Caco-2 (cell line): ENCODE measurements at regions not wholly inside any gene's neighbourhood (a gene's known extent, or its start where the extent isn't known, plus 50 kb on each side); places are given as distances from the start of the nearest gene placed in this dataset.

Source experiments
- BruUV-seq: library from RNA; stranded (reverse); fragments of 400-500 nt; replicated peaks from 2 replicates; lab custom pipeline; 2021; lab: Mats Ljungman, UMichigan
- CTCF ChIA-PET: fragments of 300-600 bp; sonication (Branson Sonifier 250); formaldehyde crosslinking; loops from one replicate; lab custom pipeline; 2022; ENCODE audit warnings: antibody characterized with exemption; lab: Charles Lee
- POLR2A ChIA-PET: fragments of 300-600 bp; sonication (Branson Sonifier 250); formaldehyde crosslinking; loops from one replicate; lab custom pipeline; 2022; ENCODE audit warnings: antibody characterized with exemption; lab: Charles Lee
- DNase-seq, 2 experiments: peaks; one replicate each; pipeline versions ENCODE4 v3.0.0 to v3.0.0-alpha.2; 2020 to 2022
- H3K27me3 ChIP-seq: replicated peaks from 2 replicates; pipeline ENCODE4 v1.6.0; 2011; ENCODE audit warnings: low read length; ENCODE audit not compliant: control insufficient read depth, insufficient read depth
- H3K36me3 ChIP-seq: 2 replicates; pipeline ENCODE4 v1.5.1; 2011; ENCODE audit warnings: low read length; ENCODE audit not compliant: control insufficient read depth, insufficient read depth
- H3K4me1 ChIP-seq: fragments of 250-450 bp; sonication (Bioruptor Pico); 2 replicates; pipeline ENCODE4 v1.5.1; 2020; ENCODE audit warnings: mild to moderate bottlenecking
- H3K4me3 ChIP-seq: 2 replicates; pipeline ENCODE4 v1.5.1; 2011; ENCODE audit warnings: low read depth, mild to moderate bottlenecking, control low read depth, low read length
- H3K9me3 ChIP-seq: fragments of 250-450 bp; sonication (Bioruptor Pico); 2 replicates; pipeline ENCODE4 v1.5.1; 2020; ENCODE audit warnings: mild to moderate bottlenecking, moderate library complexity
- H3K27ac Mint-ChIP-seq: one replicate; pipeline ENCODE4 v1.8.0; 2022; ENCODE audit warnings: mixed read lengths; ENCODE audit not compliant: unreplicated experiment
- H3K27me3 Mint-ChIP-seq: one replicate; pipeline ENCODE4 v1.8.0; 2022; ENCODE audit warnings: mixed read lengths; ENCODE audit not compliant: insufficient read depth, unreplicated experiment
- H3K36me3 Mint-ChIP-seq: one replicate; pipeline ENCODE4 v1.8.0; 2022; ENCODE audit warnings: mild to moderate bottlenecking, mixed read lengths; ENCODE audit not compliant: insufficient read depth, unreplicated experiment
- H3K4me1 Mint-ChIP-seq: one replicate; pipeline ENCODE4 v1.8.0; 2022; ENCODE audit warnings: low read depth, mixed read lengths; ENCODE audit not compliant: unreplicated experiment
- H3K4me3 Mint-ChIP-seq: one replicate; pipeline ENCODE4 v1.8.0; 2022; ENCODE audit warnings: mild to moderate bottlenecking, moderate library complexity, mixed read lengths; ENCODE audit not compliant: unreplicated experiment
- H3K9me3 Mint-ChIP-seq: one replicate; pipeline ENCODE4 v1.8.0; 2022; ENCODE audit warnings: mixed read lengths; ENCODE audit not compliant: unreplicated experiment
- CTCF ChIP-seq, 2 experiments: fragments of 200-600 bp in 1 of 2; IDR thresholded peaks; 1 replicate in 1 of 2; 2 replicates in 1 of 2; pipeline versions ENCODE4 v1.5.1 to v1.8.0; 2011 to 2022; ENCODE audit warnings: antibody characterized with exemption in 1 of 2, control low read depth in 1 of 2, inconsistent platforms in 1 of 2, low read depth in 1 of 2, low read length in 1 of 2, mild to moderate bottlenecking in 1 of 2, moderate library complexity in 1 of 2; ENCODE audit not compliant: insufficient read depth in 1 of 2, severe bottlenecking in 1 of 2, unreplicated experiment in 1 of 2
- intact Hi-C: fragments of 100-400 bp; cut with micrococcal nuclease; formaldehyde crosslinking; loops from one replicate; pipeline ENCODE4 v1.10.0; 2022; ENCODE audit not compliant: unreplicated experiment

GRCh38 chr5:92991581-92992067 lies 589.4 kb downstream of the NR2F1-AS1 start:
- ChIA-PET POLR2A (no interaction called here), CTCF (no interaction called here)
- H3K27ac Mint-ChIP-seq: no peak overlapping the region
- H3K4me3 ChIP-seq: no peak overlapping the region
- no peak for DNase-seq
- no peaks in the 10 kb centered on the region for H3K4me1 Mint-ChIP-seq
- no peaks in the 10 kb centered on the region for H3K9me3 ChIP-seq
- no peaks in the 10 kb centered on the region for H3K36me3 Mint-ChIP-seq
- H3K4me1 ChIP-seq: no peaks in the 10 kb centered on the region
- no TSS peak for BruUV-seq
- H3K36me3 ChIP-seq: no peaks in the 10 kb centered on the region
- no peaks in the 10 kb centered on the region for H3K27me3 ChIP-seq
- no peaks in the 10 kb centered on the region for H3K27me3 Mint-ChIP-seq
- H3K4me3 Mint-ChIP-seq: no peak overlapping the region
- TF ChIP-seq CTCF (IDR thresholded peaks at IDR 0.05; ENCODE audit: insufficient read depth in 1 of 2, low read depth in 1 of 2, low read length in 1 of 2, severe bottlenecking in 1 of 2, unreplicated experiment in 1 of 2): no peak
- H3K9me3 Mint-ChIP-seq: peaks cover 7% of the 10 kb centered on the region
- intact Hi-C loops: no loop called here

GRCh38 chr5:92990771-92991170 lies 590.2 kb downstream of the NR2F1-AS1 start:
- Mint-ChIP-seq H3K36me3 (no peaks in the 10 kb centered on the region), H3K4me3 (no peak overlapping the region), H3K4me1 (no peaks in the 10 kb centered on the region), H3K27me3 (no peaks in the 10 kb centered on the region), H3K27ac (no peak overlapping the region), H3K9me3 (peaks cover 7% of the 10 kb centered on the region)
- BruUV-seq: no TSS peak
- ChIA-PET CTCF (no interaction called here), POLR2A (no interaction called here)
- no peaks in the 10 kb centered on the region for H3K9me3 ChIP-seq
- H3K4me1 ChIP-seq: no peaks in the 10 kb centered on the region
- no peak for DNase-seq
- no peak for TF ChIP-seq CTCF (IDR thresholded peaks at IDR 0.05; ENCODE audit: insufficient read depth in 1 of 2, low read depth in 1 of 2, low read length in 1 of 2, severe bottlenecking in 1 of 2, unreplicated experiment in 1 of 2)
- intact Hi-C loops: no loop called here
- H3K4me3 ChIP-seq: no peak overlapping the region
- no peaks in the 10 kb centered on the region for H3K27me3 ChIP-seq
- H3K36me3 ChIP-seq: no peaks in the 10 kb centered on the region

- CTCF ChIA-PET: no interaction called here
- Mint-ChIP-seq H3K4me1 (no peaks in the 10 kb centered on the region), H3K27ac (no peak overlapping the region), H3K27me3 (no peaks in the 10 kb centered on the region), H3K4me3 (no peak overlapping the region), H3K9me3 (no peaks in the 10 kb centered on the region), H3K36me3 (no peaks in the 10 kb centered on the region)
- POLR2A ChIA-PET: no interaction called here
- DNase-seq: no peak
- Histone ChIP-seq H3K9me3 (no peaks in the 10 kb centered on the region), H3K4me1 (no peaks in the 10 kb centered on the region), H3K36me3 (no peaks in the 10 kb centered on the region), H3K27me3 (no peaks in the 10 kb centered on the region), H3K4me3 (no peak overlapping the region)
- TF ChIP-seq CTCF (IDR thresholded peaks at IDR 0.05; ENCODE audit: insufficient read depth in 1 of 2, low read depth in 1 of 2, low read length in 1 of 2, severe bottlenecking in 1 of 2, unreplicated experiment in 1 of 2): no peak
- no TSS peak for BruUV-seq
- intact Hi-C loops: no loop called here
Observed at GRCh38 chr5:92981001-92981400, 600.0 kb downstream of the NR2F1-AS1 start.
